Liver (tissue), 3 donors: ENCODE measurements at regions not wholly inside any gene's neighbourhood (a gene's known extent, or its start where the extent isn't known, plus 50 kb on each side); places are given as distances from the start of the nearest gene placed in this dataset.

Experiments
- EGR1 ChIP-seq, 2 donors: IDR thresholded peaks; 2 replicates each; pipeline ENCODE4 v1.6.1; 2016 to 2018; ENCODE audit warnings: antibody characterized with exemption in 2 of 2, low read depth in 2 of 2
- GABPA ChIP-seq, 2 donors: IDR thresholded peaks in 1 of 2; conservative IDR thresholded peaks in 1 of 2; 2 replicates each; pipeline ENCODE4 v1.6.1; 2016; ENCODE audit warnings: antibody characterized with exemption in 2 of 2, mild to moderate bottlenecking in 1 of 2, moderate library complexity in 1 of 2
- HNF4A ChIP-seq, 2 donors: conservative IDR thresholded peaks; 2 replicates each; pipeline ENCODE4 v1.6.1; 2016; ENCODE audit warnings: antibody characterized with exemption in 2 of 2, mild to moderate bottlenecking in 2 of 2
- JUND ChIP-seq, 2 donors: IDR thresholded peaks; 2 replicates each; pipeline ENCODE4 v1.6.1; 2016; ENCODE audit warnings: antibody characterized with exemption in 2 of 2
- RAD21 ChIP-seq, 2 donors: IDR thresholded peaks; 2 replicates each; pipeline ENCODE4 v1.6.1; 2016; ENCODE audit warnings: antibody characterized with exemption in 2 of 2, mild to moderate bottlenecking in 2 of 2
- RXRA ChIP-seq, 2 donors: IDR thresholded peaks; 2 replicates each; pipeline ENCODE4 v1.6.1; 2017 to 2018; ENCODE audit warnings: antibody characterized with exemption in 2 of 2, mild to moderate bottlenecking in 1 of 2
- SP1 ChIP-seq: IDR thresholded peaks from 2 replicates; pipeline ENCODE4 v1.6.1; 2018; ENCODE audit warnings: antibody characterized with exemption, mild to moderate bottlenecking
- YY1 ChIP-seq: IDR thresholded peaks from 2 replicates; pipeline ENCODE4 v1.6.1; 2016; ENCODE audit warnings: antibody characterized with exemption, mild to moderate bottlenecking
- TF ChIP-seq, protein P1 (sequence below): fragments of 150-350 bp; IDR thresholded peaks from 2 replicates; pipeline ENCODE4 v1.5.1; 2017; ENCODE audit warnings: improper control_type of control experiment, low read depth, low read length; ENCODE audit not compliant: missing input control
- TF ChIP-seq, protein P2 (sequence below): IDR thresholded peaks from 2 replicates; pipeline ENCODE4 v1.6.1; 2016; ENCODE audit warnings: antibody characterized with exemption, mild to moderate bottlenecking
- donor health status: healthy.
- donor health status: healthy.

DNA sequence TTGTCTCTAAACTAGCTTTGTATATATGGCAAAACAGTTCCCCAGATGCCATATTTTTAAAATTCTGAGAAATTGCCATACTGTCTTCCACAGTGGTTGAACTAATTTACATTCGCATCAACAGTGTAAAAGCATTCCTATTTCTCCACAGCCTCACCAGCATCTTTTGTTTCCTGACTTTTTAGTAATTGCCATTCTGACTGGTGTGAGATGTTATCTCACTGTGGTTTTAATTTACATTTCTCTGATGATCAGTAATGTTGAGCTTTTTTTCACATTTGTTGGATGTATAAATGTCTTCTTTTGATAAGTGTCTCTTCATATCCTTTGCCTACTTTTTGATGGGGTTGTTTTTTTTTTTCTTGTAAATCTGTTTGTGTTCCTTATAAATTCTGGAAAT is 1222.7 kb upstream of the CITED2 start:
- no peak for TF ChIP-seq YY1
- TF ChIP-seq, protein P1, sequence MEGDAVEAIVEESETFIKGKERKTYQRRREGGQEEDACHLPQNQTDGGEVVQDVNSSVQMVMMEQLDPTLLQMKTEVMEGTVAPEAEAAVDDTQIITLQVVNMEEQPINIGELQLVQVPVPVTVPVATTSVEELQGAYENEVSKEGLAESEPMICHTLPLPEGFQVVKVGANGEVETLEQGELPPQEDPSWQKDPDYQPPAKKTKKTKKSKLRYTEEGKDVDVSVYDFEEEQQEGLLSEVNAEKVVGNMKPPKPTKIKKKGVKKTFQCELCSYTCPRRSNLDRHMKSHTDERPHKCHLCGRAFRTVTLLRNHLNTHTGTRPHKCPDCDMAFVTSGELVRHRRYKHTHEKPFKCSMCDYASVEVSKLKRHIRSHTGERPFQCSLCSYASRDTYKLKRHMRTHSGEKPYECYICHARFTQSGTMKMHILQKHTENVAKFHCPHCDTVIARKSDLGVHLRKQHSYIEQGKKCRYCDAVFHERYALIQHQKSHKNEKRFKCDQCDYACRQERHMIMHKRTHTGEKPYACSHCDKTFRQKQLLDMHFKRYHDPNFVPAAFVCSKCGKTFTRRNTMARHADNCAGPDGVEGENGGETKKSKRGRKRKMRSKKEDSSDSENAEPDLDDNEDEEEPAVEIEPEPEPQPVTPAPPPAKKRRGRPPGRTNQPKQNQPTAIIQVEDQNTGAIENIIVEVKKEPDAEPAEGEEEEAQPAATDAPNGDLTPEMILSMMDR: no peak
- TF ChIP-seq HNF4A (conservative IDR thresholded peaks at IDR 0.05): no peak
- TF ChIP-seq GABPA (IDR thresholded peaks at IDR 0.05 in 1 of 2, conservative IDR thresholded peaks at IDR 0.05 in 1 of 2): no peak
- no peak for TF ChIP-seq SP1
- no peak for TF ChIP-seq RXRA (IDR thresholded peaks at IDR 0.05)
- TF ChIP-seq, protein P2, sequence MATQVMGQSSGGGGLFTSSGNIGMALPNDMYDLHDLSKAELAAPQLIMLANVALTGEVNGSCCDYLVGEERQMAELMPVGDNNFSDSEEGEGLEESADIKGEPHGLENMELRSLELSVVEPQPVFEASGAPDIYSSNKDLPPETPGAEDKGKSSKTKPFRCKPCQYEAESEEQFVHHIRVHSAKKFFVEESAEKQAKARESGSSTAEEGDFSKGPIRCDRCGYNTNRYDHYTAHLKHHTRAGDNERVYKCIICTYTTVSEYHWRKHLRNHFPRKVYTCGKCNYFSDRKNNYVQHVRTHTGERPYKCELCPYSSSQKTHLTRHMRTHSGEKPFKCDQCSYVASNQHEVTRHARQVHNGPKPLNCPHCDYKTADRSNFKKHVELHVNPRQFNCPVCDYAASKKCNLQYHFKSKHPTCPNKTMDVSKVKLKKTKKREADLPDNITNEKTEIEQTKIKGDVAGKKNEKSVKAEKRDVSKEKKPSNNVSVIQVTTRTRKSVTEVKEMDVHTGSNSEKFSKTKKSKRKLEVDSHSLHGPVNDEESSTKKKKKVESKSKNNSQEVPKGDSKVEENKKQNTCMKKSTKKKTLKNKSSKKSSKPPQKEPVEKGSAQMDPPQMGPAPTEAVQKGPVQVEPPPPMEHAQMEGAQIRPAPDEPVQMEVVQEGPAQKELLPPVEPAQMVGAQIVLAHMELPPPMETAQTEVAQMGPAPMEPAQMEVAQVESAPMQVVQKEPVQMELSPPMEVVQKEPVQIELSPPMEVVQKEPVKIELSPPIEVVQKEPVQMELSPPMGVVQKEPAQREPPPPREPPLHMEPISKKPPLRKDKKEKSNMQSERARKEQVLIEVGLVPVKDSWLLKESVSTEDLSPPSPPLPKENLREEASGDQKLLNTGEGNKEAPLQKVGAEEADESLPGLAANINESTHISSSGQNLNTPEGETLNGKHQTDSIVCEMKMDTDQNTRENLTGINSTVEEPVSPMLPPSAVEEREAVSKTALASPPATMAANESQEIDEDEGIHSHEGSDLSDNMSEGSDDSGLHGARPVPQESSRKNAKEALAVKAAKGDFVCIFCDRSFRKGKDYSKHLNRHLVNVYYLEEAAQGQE: no peak
- TF ChIP-seq EGR1 (IDR thresholded peaks at IDR 0.05; ENCODE audit: low read depth in 2 of 2): no peak
- TF ChIP-seq RAD21 (IDR thresholded peaks at IDR 0.05): no peak
- TF ChIP-seq JUND (IDR thresholded peaks at IDR 0.05): no peak
